Esophagus squamous epithelium (tissue), 4 donors: ENCODE measurements at regions not wholly inside any gene's neighbourhood (a gene's known extent, or its start where the extent isn't known, plus 50 kb on each side); places are given as distances from the start of the nearest gene placed in this dataset.

Experiments
- POLR2A ChIP-seq, 4 donors: fragments of 450-650 bp; IDR thresholded peaks; one replicate each; pipeline ENCODE4 v1.6.1; 2017; ENCODE audit warnings: antibody characterized with exemption in 4 of 4, mild to moderate bottlenecking in 4 of 4, moderate library complexity in 3 of 4
- TF ChIP-seq, protein P1 (sequence below), 6 experiments: fragments of 450-650 bp in 4 of 6; fragments of 200-600 bp in 2 of 6; sonication (generic) in 2 of 6; IDR thresholded peaks; one replicate each; pipeline ENCODE4 v1.5.1; 2016 to 2019; ENCODE audit warnings: antibody characterized with exemption in 6 of 6, mild to moderate bottlenecking in 4 of 6, moderate library complexity in 4 of 6

DNA sequence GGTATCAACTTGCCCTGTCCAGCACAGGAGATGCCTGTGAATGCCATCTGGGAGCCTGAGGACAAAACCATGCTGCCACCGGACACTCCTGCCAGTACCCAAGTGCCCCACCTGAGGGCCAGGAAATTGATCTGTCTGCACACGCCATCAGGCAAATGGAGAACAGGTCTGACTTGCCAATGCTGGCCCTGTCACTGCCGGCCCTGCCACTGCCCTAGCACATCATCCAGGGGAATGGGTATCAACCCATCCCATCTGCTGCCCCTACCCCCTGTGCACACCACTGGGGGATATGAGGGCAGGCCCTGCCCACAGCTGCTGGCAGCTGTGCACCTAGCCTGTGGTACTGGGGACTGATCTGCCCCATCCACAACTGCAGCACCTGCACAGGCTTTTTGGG is 1081.6 kb upstream of the EYS start:
- TF ChIP-seq, protein P1, sequence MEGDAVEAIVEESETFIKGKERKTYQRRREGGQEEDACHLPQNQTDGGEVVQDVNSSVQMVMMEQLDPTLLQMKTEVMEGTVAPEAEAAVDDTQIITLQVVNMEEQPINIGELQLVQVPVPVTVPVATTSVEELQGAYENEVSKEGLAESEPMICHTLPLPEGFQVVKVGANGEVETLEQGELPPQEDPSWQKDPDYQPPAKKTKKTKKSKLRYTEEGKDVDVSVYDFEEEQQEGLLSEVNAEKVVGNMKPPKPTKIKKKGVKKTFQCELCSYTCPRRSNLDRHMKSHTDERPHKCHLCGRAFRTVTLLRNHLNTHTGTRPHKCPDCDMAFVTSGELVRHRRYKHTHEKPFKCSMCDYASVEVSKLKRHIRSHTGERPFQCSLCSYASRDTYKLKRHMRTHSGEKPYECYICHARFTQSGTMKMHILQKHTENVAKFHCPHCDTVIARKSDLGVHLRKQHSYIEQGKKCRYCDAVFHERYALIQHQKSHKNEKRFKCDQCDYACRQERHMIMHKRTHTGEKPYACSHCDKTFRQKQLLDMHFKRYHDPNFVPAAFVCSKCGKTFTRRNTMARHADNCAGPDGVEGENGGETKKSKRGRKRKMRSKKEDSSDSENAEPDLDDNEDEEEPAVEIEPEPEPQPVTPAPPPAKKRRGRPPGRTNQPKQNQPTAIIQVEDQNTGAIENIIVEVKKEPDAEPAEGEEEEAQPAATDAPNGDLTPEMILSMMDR (IDR thresholded peaks at IDR 0.05): no peak
- no peak for TF ChIP-seq POLR2A (IDR thresholded peaks at IDR 0.05)
